ENCODE measurements at regions not wholly inside any gene's neighbourhood (a gene's known extent, or its start where the extent isn't known, plus 50 kb on each side); places are given as distances from the start of the nearest gene placed in this dataset.

GRCh38 chr3:177960014-177960413 is 576.2 kb upstream of the KCNMB2 start:
- TF ChIP-seq CTCF (conservative IDR thresholded peaks at IDR 0.05; ENCODE audit: low read depth, low read length) (no peak), EZH2 (IDR thresholded peaks at IDR 0.05; ENCODE audit: low read length, unreplicated experiment) (no peak), EZH2phosphoT487 (IDR thresholded peaks at IDR 0.05; ENCODE audit: borderline replicate concordance, low read length) (no peak)

All from PC-3 (cell line).